Body of pancreas (tissue), 4 donors: ENCODE measurements at regions not wholly inside any gene's neighbourhood (a gene's known extent, or its start where the extent isn't known, plus 50 kb on each side); places are given as distances from the start of the nearest gene placed in this dataset.

Source experiments
- CTCF ChIP-seq, 7 experiments: fragments of 450-650 bp in 4 of 7; fragments of 200-600 bp in 3 of 7; sonication (generic) in 3 of 7; IDR thresholded peaks; one replicate each; pipeline ENCODE4 v1.5.1; 2016 to 2019; ENCODE audit warnings: antibody characterized with exemption in 7 of 7
- POLR2A ChIP-seq, 3 donors: fragments of 450-650 bp; IDR thresholded peaks; one replicate each; pipeline ENCODE4 v1.6.1; 2016; ENCODE audit warnings: antibody characterized with exemption in 3 of 3, mild to moderate bottlenecking in 2 of 3

GRCh38 chr2:226396541-226396940 is 403.1 kb downstream of the IRS1 start:
- TF ChIP-seq CTCF (IDR thresholded peaks at IDR 0.05): no peak
- TF ChIP-seq POLR2A (IDR thresholded peaks at IDR 0.05): no peak
